ENCODE measurements at regions not wholly inside any gene's neighbourhood (a gene's known extent, or its start where the extent isn't known, plus 50 kb on each side); places are given as distances from the start of the nearest gene placed in this dataset.
A peak's percentile ranks its signal among the peaks of the same experiment; 100 is the strongest.

DNA sequence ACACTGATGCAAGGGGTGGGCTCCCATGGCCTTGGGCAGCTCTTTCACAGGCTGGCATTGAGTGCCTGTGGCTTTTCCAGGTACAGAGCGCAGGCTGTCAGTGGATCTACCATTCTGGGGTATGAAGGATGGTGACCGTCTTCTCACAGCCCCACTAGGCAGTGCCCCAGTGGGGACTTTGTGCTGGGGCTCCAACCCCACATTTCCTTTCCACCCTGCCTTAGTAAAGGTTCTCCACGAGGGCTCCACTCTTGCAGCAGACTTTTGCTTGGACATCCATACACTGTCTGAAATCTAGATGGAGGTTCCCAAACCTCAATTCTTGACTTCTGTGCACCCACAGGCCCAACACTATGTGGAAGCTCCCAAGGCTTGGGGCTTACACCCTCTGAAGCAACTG, 107.9 kb upstream of the ECI2 start:
- H3K4me1 Mint-ChIP-seq (ENCODE audit: unreplicated experiment) = no peaks in the 10 kb centered on the region
- H3K27ac Mint-ChIP-seq = no peak overlapping the region
- H3K27me3 Mint-ChIP-seq = no peaks in the 10 kb centered on the region
- no peak overlapping the region for H3K4me3 Mint-ChIP-seq
- H3K9me3 Mint-ChIP-seq = peaks cover 21% of the 10 kb centered on the region
- no peak for DNase-seq (ENCODE audit: extremely low spot score, unreplicated experiment)
- TF ChIP-seq, protein P1, sequence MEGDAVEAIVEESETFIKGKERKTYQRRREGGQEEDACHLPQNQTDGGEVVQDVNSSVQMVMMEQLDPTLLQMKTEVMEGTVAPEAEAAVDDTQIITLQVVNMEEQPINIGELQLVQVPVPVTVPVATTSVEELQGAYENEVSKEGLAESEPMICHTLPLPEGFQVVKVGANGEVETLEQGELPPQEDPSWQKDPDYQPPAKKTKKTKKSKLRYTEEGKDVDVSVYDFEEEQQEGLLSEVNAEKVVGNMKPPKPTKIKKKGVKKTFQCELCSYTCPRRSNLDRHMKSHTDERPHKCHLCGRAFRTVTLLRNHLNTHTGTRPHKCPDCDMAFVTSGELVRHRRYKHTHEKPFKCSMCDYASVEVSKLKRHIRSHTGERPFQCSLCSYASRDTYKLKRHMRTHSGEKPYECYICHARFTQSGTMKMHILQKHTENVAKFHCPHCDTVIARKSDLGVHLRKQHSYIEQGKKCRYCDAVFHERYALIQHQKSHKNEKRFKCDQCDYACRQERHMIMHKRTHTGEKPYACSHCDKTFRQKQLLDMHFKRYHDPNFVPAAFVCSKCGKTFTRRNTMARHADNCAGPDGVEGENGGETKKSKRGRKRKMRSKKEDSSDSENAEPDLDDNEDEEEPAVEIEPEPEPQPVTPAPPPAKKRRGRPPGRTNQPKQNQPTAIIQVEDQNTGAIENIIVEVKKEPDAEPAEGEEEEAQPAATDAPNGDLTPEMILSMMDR (conservative IDR thresholded peaks at IDR 0.05) = no peak
- H3K36me3 Mint-ChIP-seq = peaks cover 7% of the 10 kb centered on the region

DNA sequence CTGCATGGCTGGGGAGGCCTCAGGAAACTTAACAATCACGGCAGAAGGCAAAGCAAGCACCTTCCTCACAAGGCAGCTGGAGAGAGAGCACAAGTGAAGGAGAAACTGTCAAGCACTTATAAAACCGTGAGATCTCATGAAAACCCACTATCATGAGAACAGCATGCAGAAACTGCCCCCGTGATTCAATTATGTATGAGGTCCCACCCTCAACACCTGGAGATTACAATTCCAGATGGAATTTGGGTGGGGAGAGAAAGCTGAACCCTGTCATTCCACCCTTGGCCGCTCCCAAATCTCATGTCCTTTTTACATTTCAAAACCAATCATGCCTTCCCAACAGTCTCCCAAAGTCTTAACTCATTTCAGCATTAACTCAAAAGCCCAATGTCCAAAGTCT, 107.2 kb upstream of the ECI2 start:
- no peaks in the 10 kb centered on the region for H3K27me3 Mint-ChIP-seq
- no peak overlapping the region for H3K4me3 Mint-ChIP-seq
- H3K36me3 Mint-ChIP-seq = peaks cover 7% of the 10 kb centered on the region
- DNase-seq (ENCODE audit: extremely low spot score, unreplicated experiment) = no peak
- peaks cover 21% of the 10 kb centered on the region for H3K9me3 Mint-ChIP-seq
- TF ChIP-seq, protein P1 (conservative IDR thresholded peaks at IDR 0.05) = no peak
- H3K4me1 Mint-ChIP-seq (ENCODE audit: unreplicated experiment) = no peaks in the 10 kb centered on the region
- H3K27ac Mint-ChIP-seq = no peak overlapping the region

DNA sequence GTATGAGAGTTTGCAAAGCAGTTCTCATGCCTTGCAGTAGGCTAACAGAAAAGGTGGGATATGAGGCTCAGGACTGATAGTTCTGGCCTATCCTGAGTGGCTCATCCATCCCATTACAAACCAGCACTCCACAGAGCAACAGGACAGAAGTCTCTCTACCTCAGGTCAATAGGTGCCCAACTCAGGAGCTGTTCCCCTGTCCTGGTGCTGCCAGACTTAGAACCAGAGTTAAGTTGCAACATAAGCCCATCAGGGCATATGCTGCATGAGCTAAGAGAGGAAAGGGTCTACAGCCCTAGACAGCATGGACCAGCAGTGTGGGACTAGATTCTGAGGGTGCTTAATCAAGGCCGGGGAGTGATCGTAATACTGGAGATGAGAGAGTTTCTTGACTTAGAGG, 104.8 kb upstream of the ECI2 start:
- Mint-ChIP-seq H3K4me1 (ENCODE audit: unreplicated experiment) (no peaks in the 10 kb centered on the region), H3K27ac (no peak overlapping the region), H3K4me3 (no peak overlapping the region), H3K36me3 (peaks cover 7% of the 10 kb centered on the region), H3K27me3 (no peaks in the 10 kb centered on the region), H3K9me3 (peaks cover 16% of the 10 kb centered on the region)
- no peak for DNase-seq (ENCODE audit: extremely low spot score, unreplicated experiment)
- TF ChIP-seq, protein P1 (conservative IDR thresholded peaks at IDR 0.05) = no peak

DNA sequence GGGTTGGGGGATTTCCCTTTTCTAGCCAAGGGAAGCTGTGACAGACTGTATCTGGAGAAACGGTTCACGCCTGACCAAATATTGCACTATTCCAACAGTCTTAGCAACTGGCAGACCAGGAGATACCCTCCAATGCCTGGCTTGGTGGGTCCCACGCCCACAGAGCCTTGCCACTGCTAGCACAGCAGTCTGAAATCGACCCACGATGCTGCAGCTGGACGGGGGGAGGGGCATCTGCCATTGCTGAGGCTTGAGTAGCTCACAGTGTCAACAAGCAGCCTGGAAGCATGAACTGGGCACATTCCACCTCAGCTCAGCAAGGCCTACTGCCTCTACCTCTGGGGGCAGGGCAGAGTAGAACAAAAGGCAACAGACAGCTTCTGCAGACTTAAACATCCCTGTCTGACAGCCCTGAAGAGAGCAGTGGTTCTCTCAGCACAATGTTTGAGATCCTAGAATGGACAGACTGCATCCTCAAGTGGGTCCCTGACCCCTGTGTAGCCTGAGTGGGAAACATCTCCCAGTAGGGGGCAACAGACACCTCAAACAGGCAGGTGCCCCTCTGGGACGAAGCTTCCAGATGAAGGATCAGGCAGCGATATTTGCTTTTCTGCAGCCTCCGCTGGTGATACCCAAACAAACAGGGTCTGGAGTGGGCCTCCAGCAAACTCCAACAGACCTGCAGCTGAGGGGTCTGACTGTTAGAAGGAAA, 89.9 kb upstream of the ECI2 start:
- no peak overlapping the region for H3K4me3 Mint-ChIP-seq
- peaks cover 4% of the 10 kb centered on the region for H3K9me3 Mint-ChIP-seq
- H3K4me1 Mint-ChIP-seq (ENCODE audit: unreplicated experiment) = no peaks in the 10 kb centered on the region
- peak overlapping the region; percentile 63 for H3K27ac Mint-ChIP-seq
- H3K36me3 Mint-ChIP-seq = no peaks in the 10 kb centered on the region
- DNase-seq (ENCODE audit: extremely low spot score, unreplicated experiment) = no peak
- no peaks in the 10 kb centered on the region for H3K27me3 Mint-ChIP-seq
- TF ChIP-seq, protein P1 (conservative IDR thresholded peaks at IDR 0.05) = no peak

DNA sequence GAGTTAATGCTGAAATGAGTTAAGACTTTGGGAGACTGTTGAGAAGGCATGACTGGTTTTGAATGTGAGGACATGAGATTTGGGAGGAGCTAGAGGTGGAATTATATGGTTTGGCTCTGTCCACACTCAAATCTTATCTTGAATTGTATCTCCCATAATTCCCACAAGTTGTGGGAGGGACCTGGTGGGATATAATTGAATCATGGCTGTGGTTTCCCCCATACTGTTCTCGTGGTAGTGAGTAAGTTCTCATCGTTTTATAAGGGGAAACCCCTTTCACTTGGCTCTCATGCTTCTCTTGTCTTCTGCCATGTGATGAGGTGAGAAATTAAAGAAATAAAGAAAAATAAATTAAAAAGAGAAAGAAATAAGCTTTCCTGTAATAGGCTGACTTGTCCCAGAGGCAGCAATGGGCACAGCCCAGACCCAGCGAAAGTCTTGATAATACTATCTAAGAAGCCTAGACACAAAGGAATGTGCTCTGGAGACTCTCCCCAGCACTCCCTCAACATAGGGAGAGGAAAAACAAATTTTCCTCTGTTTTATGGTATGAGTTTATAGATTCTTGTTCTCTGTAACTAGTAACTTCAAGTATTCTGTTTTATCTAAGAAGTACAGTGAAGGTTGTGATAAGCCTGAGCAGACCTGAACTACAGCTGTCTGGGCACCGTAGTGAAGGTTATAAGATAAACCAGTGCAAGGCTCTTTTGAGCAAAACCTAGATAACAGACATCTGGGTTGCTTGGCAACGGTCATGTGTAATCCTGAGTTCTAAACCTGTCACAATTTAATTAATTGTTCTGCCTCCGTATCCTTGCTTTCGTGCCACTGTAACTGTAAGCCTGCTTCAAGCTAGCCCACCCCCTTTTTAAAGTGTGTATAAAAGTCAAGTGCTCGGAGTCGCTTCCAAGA, 88.9 kb upstream of the ECI2 start:
- Mint-ChIP-seq H3K4me3 (no peak overlapping the region), H3K27me3 (no peaks in the 10 kb centered on the region), H3K4me1 (ENCODE audit: unreplicated experiment) (no peaks in the 10 kb centered on the region), H3K9me3 (no peaks in the 10 kb centered on the region), H3K27ac (peak overlapping the region; percentile 63), H3K36me3 (no peaks in the 10 kb centered on the region)
- no peak for DNase-seq (ENCODE audit: extremely low spot score, unreplicated experiment)
- TF ChIP-seq, protein P1 (conservative IDR thresholded peaks at IDR 0.05) = no peak

Measured in type B pancreatic cell (in vitro differentiated cells).